HG03439 (cell line): ENCODE measurements at regions not wholly inside any gene's neighbourhood (a gene's known extent, or its start where the extent isn't known, plus 50 kb on each side); places are given as distances from the start of the nearest gene placed in this dataset.

Source experiments
- ATAC-seq: cut with Tn5 transposase; IDR thresholded peaks from one replicate; pipeline ENCODE4 v1.9.1; 2021; ENCODE audit warnings: mild to moderate bottlenecking, moderate library complexity; ENCODE audit not compliant: unreplicated experiment

GRCh38 chr3:178382449-178383061 is 153.7 kb upstream of the KCNMB2 start:
- no peak for ATAC-seq

- no peak for ATAC-seq
These were observed 151.7 kb upstream of the KCNMB2 start for GRCh38 chr3:178384321-178385230.

- no peak for ATAC-seq
These were observed 150.8 kb upstream of the KCNMB2 start for GRCh38 chr3:178385280-178385952.

- ATAC-seq = no peak
These were observed 149.8 kb upstream of the KCNMB2 start for GRCh38 chr3:178386401-178386800.

- ATAC-seq = no peak
These were observed 149.4 kb upstream of the KCNMB2 start for GRCh38 chr3:178386880-178387279.

- no peak for ATAC-seq
These were observed 147.8 kb upstream of the KCNMB2 start for GRCh38 chr3:178388473-178388872.

- ATAC-seq = no peak
These were observed 147.0 kb upstream of the KCNMB2 start for GRCh38 chr3:178389258-178389657.

- ATAC-seq = no peak
These were observed 143.7 kb upstream of the KCNMB2 start for GRCh38 chr3:178392511-178392926.

- no peak for ATAC-seq
These were observed 143.1 kb upstream of the KCNMB2 start for GRCh38 chr3:178393146-178393545.

GRCh38 chr3:178393824-178394223 is 142.4 kb upstream of the KCNMB2 start:
- no peak for ATAC-seq

- no peak for ATAC-seq
These were observed 139.9 kb upstream of the KCNMB2 start for GRCh38 chr3:178396318-178396717.

GRCh38 chr3:178397202-178397601 is 139.0 kb upstream of the KCNMB2 start:
- no peak for ATAC-seq

GRCh38 chr3:178397836-178398235 is 138.4 kb upstream of the KCNMB2 start:
- no peak for ATAC-seq

GRCh38 chr3:178404961-178405360 is 131.3 kb upstream of the KCNMB2 start:
- no peak for ATAC-seq

- no peak for ATAC-seq
These were observed 130.7 kb upstream of the KCNMB2 start for GRCh38 chr3:178405531-178405930.

- ATAC-seq = no peak
These were observed 130.0 kb upstream of the KCNMB2 start for GRCh38 chr3:178406206-178406605.

GRCh38 chr3:178415384-178415783 is 120.9 kb upstream of the KCNMB2 start:
- no peak for ATAC-seq

GRCh38 chr3:178417736-178418135 is 118.5 kb upstream of the KCNMB2 start:
- ATAC-seq = no peak

- no peak for ATAC-seq
These were observed 117.2 kb upstream of the KCNMB2 start for GRCh38 chr3:178419071-178419470.

GRCh38 chr3:178420033-178420432 is 116.2 kb upstream of the KCNMB2 start:
- no peak for ATAC-seq

GRCh38 chr3:178421069-178421468 is 115.2 kb upstream of the KCNMB2 start:
- no peak for ATAC-seq

- ATAC-seq = no peak
These were observed 113.8 kb upstream of the KCNMB2 start for GRCh38 chr3:178422406-178422805.
